ENCODE measurements at regions not wholly inside any gene's neighbourhood (a gene's known extent, or its start where the extent isn't known, plus 50 kb on each side); places are given as distances from the start of the nearest gene placed in this dataset.

- H3K27me3 ChIP-seq (ENCODE audit: control insufficient read depth, insufficient read depth, low read length) = no peaks in the 10 kb centered on the region
- peaks cover 3% of the 10 kb centered on the region for H3K4me1 ChIP-seq (ENCODE audit: control insufficient read depth, insufficient read depth, low read length)
- no peaks in the 10 kb centered on the region for H3K36me3 ChIP-seq (ENCODE audit: control insufficient read depth, insufficient read depth, low read length)
- H3K27ac ChIP-seq (ENCODE audit: low read depth, low read length) = no peak overlapping the region
- H3K4me3 ChIP-seq (ENCODE audit: low read depth, low read length) = no peak overlapping the region
- no peaks in the 10 kb centered on the region for H3K9me3 ChIP-seq (ENCODE audit: control insufficient read depth, insufficient read depth, low read length)
- no peak for DNase-seq (ENCODE audit: low read depth in 4 of 6, low spot score in 6 of 6)
- WGBS (ENCODE audit: insufficient coverage) = no CpG with 5 or more reads among the region's 1 CpG
Observed at GRCh38 chr1:59243978-59244377, 52.9 kb upstream of the FGGY start.

- no peaks in the 10 kb centered on the region for H3K9me3 ChIP-seq (ENCODE audit: control insufficient read depth, insufficient read depth, low read length)
- H3K4me1 ChIP-seq (ENCODE audit: control insufficient read depth, insufficient read depth, low read length) = peaks cover 3% of the 10 kb centered on the region
- no peak overlapping the region for H3K27ac ChIP-seq (ENCODE audit: low read depth, low read length)
- H3K4me3 ChIP-seq (ENCODE audit: low read depth, low read length) = no peak overlapping the region
- no peaks in the 10 kb centered on the region for H3K27me3 ChIP-seq (ENCODE audit: control insufficient read depth, insufficient read depth, low read length)
- H3K36me3 ChIP-seq (ENCODE audit: control insufficient read depth, insufficient read depth, low read length) = no peaks in the 10 kb centered on the region
- WGBS (ENCODE audit: insufficient coverage) = no CpG with 5 or more reads among the region's 1 CpG
- DNase-seq (ENCODE audit: low read depth in 4 of 6, low spot score in 6 of 6) = no peak
Observed at GRCh38 chr1:59244891-59245290, 52.0 kb upstream of the FGGY start.
